ENCODE measurements at regions not wholly inside any gene's neighbourhood (a gene's known extent, or its start where the extent isn't known, plus 50 kb on each side); places are given as distances from the start of the nearest gene placed in this dataset.

DNA sequence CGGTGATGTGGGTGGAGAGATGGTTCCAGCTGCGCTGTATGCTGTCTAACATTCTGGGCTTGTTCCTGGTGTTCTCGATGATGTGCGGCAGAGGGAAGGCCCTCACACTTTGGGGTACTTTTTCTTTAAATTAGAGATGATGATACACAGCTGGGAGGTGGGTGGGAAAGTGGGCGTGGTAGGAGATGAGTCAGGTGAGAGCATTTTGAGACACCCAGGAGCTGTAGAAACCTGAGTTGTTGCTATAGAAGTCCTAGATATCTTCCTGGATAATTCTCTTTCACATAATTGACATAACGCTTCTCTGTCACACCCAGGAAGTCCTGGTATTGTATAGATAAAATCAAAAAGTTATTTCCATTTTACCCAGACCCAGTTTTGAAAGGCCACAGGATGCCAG, 103.8 kb upstream of the ALKAL2 start:
- no peak for ATAC-seq
- no peak for TF ChIP-seq ARNTL (CRISPR knock-in tag; IDR thresholded peaks at IDR 0.05; ENCODE audit: borderline replicate concordance, low read depth)
- TF ChIP-seq, protein P1, sequence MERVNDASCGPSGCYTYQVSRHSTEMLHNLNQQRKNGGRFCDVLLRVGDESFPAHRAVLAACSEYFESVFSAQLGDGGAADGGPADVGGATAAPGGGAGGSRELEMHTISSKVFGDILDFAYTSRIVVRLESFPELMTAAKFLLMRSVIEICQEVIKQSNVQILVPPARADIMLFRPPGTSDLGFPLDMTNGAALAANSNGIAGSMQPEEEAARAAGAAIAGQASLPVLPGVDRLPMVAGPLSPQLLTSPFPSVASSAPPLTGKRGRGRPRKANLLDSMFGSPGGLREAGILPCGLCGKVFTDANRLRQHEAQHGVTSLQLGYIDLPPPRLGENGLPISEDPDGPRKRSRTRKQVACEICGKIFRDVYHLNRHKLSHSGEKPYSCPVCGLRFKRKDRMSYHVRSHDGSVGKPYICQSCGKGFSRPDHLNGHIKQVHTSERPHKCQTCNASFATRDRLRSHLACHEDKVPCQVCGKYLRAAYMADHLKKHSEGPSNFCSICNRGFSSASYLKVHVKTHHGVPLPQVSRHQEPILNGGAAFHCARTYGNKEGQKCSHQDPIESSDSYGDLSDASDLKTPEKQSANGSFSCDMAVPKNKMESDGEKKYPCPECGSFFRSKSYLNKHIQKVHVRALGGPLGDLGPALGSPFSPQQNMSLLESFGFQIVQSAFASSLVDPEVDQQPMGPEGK (CRISPR knock-in tag; IDR thresholded peaks at IDR 0.05; ENCODE audit: borderline replicate concordance), result no peak
- no peak for TF ChIP-seq OSR1 (CRISPR knock-in tag; IDR thresholded peaks at IDR 0.05)
- no peak for TF ChIP-seq ISL1 (CRISPR knock-in tag; IDR thresholded peaks at IDR 0.05)
- TF ChIP-seq ZC3H10 (CRISPR knock-in tag; IDR thresholded peaks at IDR 0.05), result no peak
- TF ChIP-seq ZNF8 (CRISPR knock-in tag; IDR thresholded peaks at IDR 0.05), result no peak
- TF ChIP-seq TOX (CRISPR knock-in tag; IDR thresholded peaks at IDR 0.05; ENCODE audit: borderline replicate concordance), result no peak
- TF ChIP-seq ESRRG (CRISPR knock-in tag; IDR thresholded peaks at IDR 0.05), result no peak
- TF ChIP-seq ZFP3 (CRISPR knock-in tag; IDR thresholded peaks at IDR 0.05), result no peak
- TF ChIP-seq, protein P2, sequence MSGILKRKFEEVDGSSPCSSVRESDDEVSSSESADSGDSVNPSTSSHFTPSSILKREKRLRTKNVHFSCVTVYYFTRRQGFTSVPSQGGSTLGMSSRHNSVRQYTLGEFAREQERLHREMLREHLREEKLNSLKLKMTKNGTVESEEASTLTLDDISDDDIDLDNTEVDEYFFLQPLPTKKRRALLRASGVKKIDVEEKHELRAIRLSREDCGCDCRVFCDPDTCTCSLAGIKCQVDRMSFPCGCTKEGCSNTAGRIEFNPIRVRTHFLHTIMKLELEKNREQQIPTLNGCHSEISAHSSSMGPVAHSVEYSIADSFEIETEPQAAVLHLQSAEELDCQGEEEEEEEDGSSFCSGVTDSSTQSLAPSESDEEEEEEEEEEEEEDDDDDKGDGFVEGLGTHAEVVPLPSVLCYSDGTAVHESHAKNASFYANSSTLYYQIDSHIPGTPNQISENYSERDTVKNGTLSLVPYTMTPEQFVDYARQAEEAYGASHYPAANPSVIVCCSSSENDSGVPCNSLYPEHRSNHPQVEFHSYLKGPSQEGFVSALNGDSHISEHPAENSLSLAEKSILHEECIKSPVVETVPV (CRISPR knock-in tag; IDR thresholded peaks at IDR 0.05), result no peak
- TF ChIP-seq CSDC2 (CRISPR knock-in tag; IDR thresholded peaks at IDR 0.05), result no peak
- no peak for TF ChIP-seq GLIS3 (CRISPR knock-in tag; IDR thresholded peaks at IDR 0.05)
- TF ChIP-seq RARB (CRISPR knock-in tag; IDR thresholded peaks at IDR 0.05), result no peak
- TF ChIP-seq, protein P3, sequence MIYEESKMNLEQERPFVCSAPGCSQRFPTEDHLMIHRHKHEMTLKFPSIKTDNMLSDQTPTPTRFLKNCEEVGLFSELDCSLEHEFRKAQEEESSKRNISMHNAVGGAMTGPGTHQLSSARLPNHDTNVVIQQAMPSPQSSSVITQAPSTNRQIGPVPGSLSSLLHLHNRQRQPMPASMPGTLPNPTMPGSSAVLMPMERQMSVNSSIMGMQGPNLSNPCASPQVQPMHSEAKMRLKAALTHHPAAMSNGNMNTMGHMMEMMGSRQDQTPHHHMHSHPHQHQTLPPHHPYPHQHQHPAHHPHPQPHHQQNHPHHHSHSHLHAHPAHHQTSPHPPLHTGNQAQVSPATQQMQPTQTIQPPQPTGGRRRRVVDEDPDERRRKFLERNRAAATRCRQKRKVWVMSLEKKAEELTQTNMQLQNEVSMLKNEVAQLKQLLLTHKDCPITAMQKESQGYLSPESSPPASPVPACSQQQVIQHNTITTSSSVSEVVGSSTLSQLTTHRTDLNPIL (CRISPR knock-in tag; IDR thresholded peaks at IDR 0.05; ENCODE audit: low read depth), result no peak
- no peak for TF ChIP-seq TCF4 (CRISPR knock-in tag; IDR thresholded peaks at IDR 0.05; ENCODE audit: borderline replicate concordance)
- TF ChIP-seq ZNF70 (CRISPR knock-in tag; IDR thresholded peaks at IDR 0.05), result no peak
- no peak for TF ChIP-seq BACH2 (CRISPR knock-in tag; IDR thresholded peaks at IDR 0.05; ENCODE audit: borderline replicate concordance)
- no peak for TF ChIP-seq PPARA (CRISPR knock-in tag; IDR thresholded peaks at IDR 0.05; ENCODE audit: borderline replicate concordance)
- TF ChIP-seq ZNF565 (CRISPR knock-in tag; conservative IDR thresholded peaks at IDR 0.05; ENCODE audit: low read depth), result no peak
- TF ChIP-seq, protein P4, sequence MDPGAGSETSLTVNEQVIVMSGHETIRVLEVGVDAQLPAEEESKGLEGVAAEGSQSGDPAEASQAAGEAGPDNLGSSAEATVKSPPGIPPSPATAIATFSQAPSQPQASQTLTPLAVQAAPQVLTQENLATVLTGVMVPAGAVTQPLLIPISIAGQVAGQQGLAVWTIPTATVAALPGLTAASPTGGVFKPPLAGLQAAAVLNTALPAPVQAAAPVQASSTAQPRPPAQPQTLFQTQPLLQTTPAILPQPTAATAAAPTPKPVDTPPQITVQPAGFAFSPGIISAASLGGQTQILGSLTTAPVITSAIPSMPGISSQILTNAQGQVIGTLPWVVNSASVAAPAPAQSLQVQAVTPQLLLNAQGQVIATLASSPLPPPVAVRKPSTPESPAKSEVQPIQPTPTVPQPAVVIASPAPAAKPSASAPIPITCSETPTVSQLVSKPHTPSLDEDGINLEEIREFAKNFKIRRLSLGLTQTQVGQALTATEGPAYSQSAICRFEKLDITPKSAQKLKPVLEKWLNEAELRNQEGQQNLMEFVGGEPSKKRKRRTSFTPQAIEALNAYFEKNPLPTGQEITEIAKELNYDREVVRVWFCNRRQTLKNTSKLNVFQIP (CRISPR knock-in tag; IDR thresholded peaks at IDR 0.05; ENCODE audit: borderline replicate concordance, low read depth), result no peak

DNA sequence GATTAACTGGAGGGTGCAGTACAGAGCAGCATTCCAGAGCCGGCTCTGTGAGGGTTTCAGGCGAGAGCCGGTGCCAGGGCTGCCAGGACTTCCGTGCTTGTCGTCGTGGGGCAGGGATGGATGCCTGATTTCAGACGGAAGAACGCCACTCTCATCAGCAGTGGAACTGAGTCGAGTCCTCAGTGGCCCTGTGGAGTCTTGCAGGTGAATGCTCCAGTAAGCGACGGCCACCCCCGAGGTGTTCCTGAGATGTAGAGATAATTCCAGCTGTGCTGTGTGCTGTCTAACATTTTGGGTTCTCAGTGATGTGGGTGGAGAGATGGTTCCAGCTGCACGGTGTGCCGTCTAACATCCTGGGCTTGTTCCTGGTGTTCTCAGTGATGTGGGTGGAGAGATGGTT, 103.1 kb upstream of the ALKAL2 start:
- no peak for ATAC-seq
- TF ChIP-seq ARNTL (CRISPR knock-in tag; IDR thresholded peaks at IDR 0.05; ENCODE audit: borderline replicate concordance, low read depth) (no peak), BACH2 (CRISPR knock-in tag; IDR thresholded peaks at IDR 0.05; ENCODE audit: borderline replicate concordance) (no peak), ESRRG (CRISPR knock-in tag; IDR thresholded peaks at IDR 0.05) (no peak), SNAI2 (CRISPR knock-in tag; IDR thresholded peaks at IDR 0.05) (no peak), ZNF565 (CRISPR knock-in tag; conservative IDR thresholded peaks at IDR 0.05; ENCODE audit: low read depth) (no peak), TCF4 (CRISPR knock-in tag; IDR thresholded peaks at IDR 0.05; ENCODE audit: borderline replicate concordance) (no peak)
- TF ChIP-seq, protein P5, sequence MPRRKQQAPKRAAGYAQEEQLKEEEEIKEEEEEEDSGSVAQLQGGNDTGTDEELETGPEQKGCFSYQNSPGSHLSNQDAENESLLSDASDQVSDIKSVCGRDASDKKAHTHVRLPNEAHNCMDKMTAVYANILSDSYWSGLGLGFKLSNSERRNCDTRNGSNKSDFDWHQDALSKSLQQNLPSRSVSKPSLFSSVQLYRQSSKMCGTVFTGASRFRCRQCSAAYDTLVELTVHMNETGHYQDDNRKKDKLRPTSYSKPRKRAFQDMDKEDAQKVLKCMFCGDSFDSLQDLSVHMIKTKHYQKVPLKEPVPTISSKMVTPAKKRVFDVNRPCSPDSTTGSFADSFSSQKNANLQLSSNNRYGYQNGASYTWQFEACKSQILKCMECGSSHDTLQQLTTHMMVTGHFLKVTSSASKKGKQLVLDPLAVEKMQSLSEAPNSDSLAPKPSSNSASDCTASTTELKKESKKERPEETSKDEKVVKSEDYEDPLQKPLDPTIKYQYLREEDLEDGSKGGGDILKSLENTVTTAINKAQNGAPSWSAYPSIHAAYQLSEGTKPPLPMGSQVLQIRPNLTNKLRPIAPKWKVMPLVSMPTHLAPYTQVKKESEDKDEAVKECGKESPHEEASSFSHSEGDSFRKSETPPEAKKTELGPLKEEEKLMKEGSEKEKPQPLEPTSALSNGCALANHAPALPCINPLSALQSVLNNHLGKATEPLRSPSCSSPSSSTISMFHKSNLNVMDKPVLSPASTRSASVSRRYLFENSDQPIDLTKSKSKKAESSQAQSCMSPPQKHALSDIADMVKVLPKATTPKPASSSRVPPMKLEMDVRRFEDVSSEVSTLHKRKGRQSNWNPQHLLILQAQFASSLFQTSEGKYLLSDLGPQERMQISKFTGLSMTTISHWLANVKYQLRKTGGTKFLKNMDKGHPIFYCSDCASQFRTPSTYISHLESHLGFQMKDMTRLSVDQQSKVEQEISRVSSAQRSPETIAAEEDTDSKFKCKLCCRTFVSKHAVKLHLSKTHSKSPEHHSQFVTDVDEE (CRISPR knock-in tag; IDR thresholded peaks at IDR 0.05), result no peak
- TF ChIP-seq, protein P1 (CRISPR knock-in tag; IDR thresholded peaks at IDR 0.05; ENCODE audit: borderline replicate concordance), result no peak
- TF ChIP-seq, protein P2 (CRISPR knock-in tag; IDR thresholded peaks at IDR 0.05), result no peak
